PC-3 (cell line): ENCODE measurements at regions not wholly inside any gene's neighbourhood (a gene's known extent, or its start where the extent isn't known, plus 50 kb on each side); places are given as distances from the start of the nearest gene placed in this dataset.

Experiments
- ATAC-seq: fragments of 200-7000 bp; cut with Tn5 transposase; 2 replicates; pipeline ENCODE4 v1.9.1; 2020; ENCODE audit warnings: mild to moderate bottlenecking, moderate library complexity
- BruUV-seq: library from RNA; stranded (reverse); fragments of 400-500 nt; replicated peaks from 2 replicates; lab custom pipeline; 2021; lab: Mats Ljungman, UMichigan
- CTCF ChIA-PET: fragments of 300-600 bp; sonication (Branson Sonifier 250); formaldehyde crosslinking; loops from one replicate; lab custom pipeline; 2022; ENCODE audit warnings: antibody characterized with exemption; lab: Charles Lee
- POLR2A ChIA-PET: fragments of 300-600 bp; sonication (Branson Sonifier 250); formaldehyde crosslinking; loops from one replicate; lab custom pipeline; 2022; ENCODE audit warnings: antibody characterized with exemption; ENCODE audit not compliant: unreplicated experiment; lab: Charles Lee
- DNase-seq: peaks from one replicate; pipeline ENCODE4 v3.0.0-alpha.2; 2015
- H2AFZ ChIP-seq: fragments of 300-600 bp; sonication (generic); 2 replicates; pipeline ENCODE4 v1.6.0; 2016; ENCODE audit warnings: antibody characterized with exemption, low read length
- H3F3A ChIP-seq: fragments of 300-600 bp; sonication (generic); one replicate; pipeline ENCODE4 v1.6.0; 2017; ENCODE audit warnings: antibody characterized with exemption, low read length, control low read depth, mild to moderate bottlenecking; ENCODE audit not compliant: unreplicated experiment
- H3K27ac ChIP-seq: fragments of 300-600 bp; sonication (generic); 2 replicates; pipeline ENCODE4 v1.5.1; 2016; ENCODE audit warnings: mild to moderate bottlenecking, low read length
- H3K27me3 ChIP-seq: fragments of 300-600 bp; sonication (generic); 2 replicates; pipeline ENCODE4 v1.6.1; 2016; ENCODE audit warnings: low read length, mixed read lengths
- H3K36me3 ChIP-seq: fragments of 300-600 bp; sonication (generic); 2 replicates; pipeline ENCODE4 v1.6.1; 2016; ENCODE audit warnings: low read depth, mixed run types, low read length, mixed read lengths
- H3K4me1 ChIP-seq: fragments of 300-600 bp; sonication (generic); 2 replicates; pipeline ENCODE4 v1.5.1; 2016; ENCODE audit warnings: low read length; ENCODE audit not compliant: insufficient read depth
- H3K4me2 ChIP-seq: fragments of 300-600 bp; sonication (generic); 2 replicates; pipeline ENCODE4 v1.6.0; 2016; ENCODE audit warnings: low read length
- H3K4me3 ChIP-seq: fragments of 300-600 bp; sonication (generic); 2 replicates; pipeline ENCODE4 v1.5.1; 2016; ENCODE audit warnings: mild to moderate bottlenecking, low read length, mixed read lengths
- H3K79me2 ChIP-seq: fragments of 300-600 bp; sonication (generic); 2 replicates; pipeline ENCODE4 v1.6.1; 2017; ENCODE audit warnings: low read length, mixed read lengths
- H3K9ac ChIP-seq: fragments of 300-600 bp; sonication (generic); 2 replicates; pipeline ENCODE4 v1.6.0; 2016; ENCODE audit warnings: mild to moderate bottlenecking, low read length
- H3K9me2 ChIP-seq: fragments of 300-600 bp; sonication (generic); replicated peaks from 2 replicates; pipeline ENCODE4 v1.6.1; 2016; ENCODE audit warnings: mixed run types, low read length, mixed read lengths
- H3K9me3 ChIP-seq: fragments of 300-600 bp; sonication (generic); 2 replicates; pipeline ENCODE4 v1.6.1; 2016; ENCODE audit warnings: low read length, mixed read lengths
- H4K20me1 ChIP-seq: fragments of 300-600 bp; sonication (generic); 2 replicates; pipeline ENCODE4 v1.6.1; 2016; ENCODE audit warnings: low read length, mixed read lengths
- CTCF ChIP-seq: fragments of 300-600 bp; sonication (generic); conservative IDR thresholded peaks from 2 replicates; pipeline ENCODE4 v1.5.1; 2017; ENCODE audit warnings: antibody characterized with exemption, low read depth, mild to moderate bottlenecking, low read length
- EZH2 ChIP-seq: fragments of 300-600 bp; sonication (generic); IDR thresholded peaks from one replicate; pipeline ENCODE4 v1.6.1; 2017; ENCODE audit warnings: antibody characterized with exemption, mild to moderate bottlenecking, low read length; ENCODE audit not compliant: unreplicated experiment
- EZH2phosphoT487 ChIP-seq: fragments of 300-600 bp; sonication (generic); IDR thresholded peaks from 2 replicates; pipeline ENCODE4 v1.6.1; 2018; ENCODE audit warnings: mild to moderate bottlenecking, antibody characterized with exemption, low read length, borderline replicate concordance
- intact Hi-C: fragments of 100-400 bp; cut with micrococcal nuclease; formaldehyde crosslinking; loops from 2 replicates; pipeline ENCODE4 v1.9.0; 2023

GRCh38 chr4:181737744-181738143 lies 505.5 kb upstream of the TENM3 start:
- DNase-seq (no peak), ATAC-seq (no peak)
- H3K4me3 ChIP-seq = no peak overlapping the region
- no TSS peak for BruUV-seq
- H3K9me3 ChIP-seq = no peaks in the 10 kb centered on the region
- H3K79me2 ChIP-seq = no peaks in the 10 kb centered on the region
- H3K27ac ChIP-seq = no peak overlapping the region
- H3F3A ChIP-seq = no peaks in the 10 kb centered on the region
- H3K4me2 ChIP-seq = no peak overlapping the region
- no peaks in the 10 kb centered on the region for H3K9me2 ChIP-seq
- TF ChIP-seq CTCF (no peak), EZH2phosphoT487 (no peak), EZH2 (no peak)
- POLR2A ChIA-PET = no interaction called here
- H2AFZ ChIP-seq = no peak overlapping the region
- no peak overlapping the region for H3K9ac ChIP-seq
- no peaks in the 10 kb centered on the region for H3K36me3 ChIP-seq
- no peaks in the 10 kb centered on the region for H4K20me1 ChIP-seq
- CTCF ChIA-PET = no interaction called here
- no peaks in the 10 kb centered on the region for H3K27me3 ChIP-seq
- intact Hi-C loops = no loop called here
- H3K4me1 ChIP-seq = no peaks in the 10 kb centered on the region

GRCh38 chr4:181739031-181739430 lies 504.2 kb upstream of the TENM3 start:
- Histone ChIP-seq H3K36me3 (no peaks in the 10 kb centered on the region), H2AFZ (no peak overlapping the region), H3K4me2 (no peak overlapping the region), H3K9me3 (no peaks in the 10 kb centered on the region), H4K20me1 (no peaks in the 10 kb centered on the region), H3K79me2 (no peaks in the 10 kb centered on the region), H3F3A (no peaks in the 10 kb centered on the region), H3K4me3 (no peak overlapping the region), H3K4me1 (no peaks in the 10 kb centered on the region), H3K9me2 (no peaks in the 10 kb centered on the region), H3K27ac (no peak overlapping the region), H3K27me3 (no peaks in the 10 kb centered on the region), H3K9ac (no peak overlapping the region)
- DNase-seq (no peak), ATAC-seq (no peak)
- POLR2A ChIA-PET = no interaction called here
- BruUV-seq = no TSS peak
- intact Hi-C loops = no loop called here
- TF ChIP-seq CTCF = no peak
- no peak for TF ChIP-seq EZH2phosphoT487
- TF ChIP-seq EZH2 = no peak
- CTCF ChIA-PET = no interaction called here

- intact Hi-C loops = no loop called here
- H3K27me3 ChIP-seq = no peaks in the 10 kb centered on the region
- no TSS peak for BruUV-seq
- TF ChIP-seq EZH2phosphoT487 (no peak), CTCF (no peak), EZH2 (no peak)
- no peak overlapping the region for H3K27ac ChIP-seq
- H3F3A ChIP-seq = no peaks in the 10 kb centered on the region
- no peaks in the 10 kb centered on the region for H3K4me1 ChIP-seq
- no peaks in the 10 kb centered on the region for H3K79me2 ChIP-seq
- CTCF ChIA-PET = no interaction called here
- H3K4me2 ChIP-seq = no peak overlapping the region
- POLR2A ChIA-PET = no interaction called here
- H3K9ac ChIP-seq = no peak overlapping the region
- ATAC-seq = no peak
- no peak overlapping the region for H2AFZ ChIP-seq
- H3K9me2 ChIP-seq = no peaks in the 10 kb centered on the region
- H3K36me3 ChIP-seq = no peaks in the 10 kb centered on the region
- no peak overlapping the region for H3K4me3 ChIP-seq
- H4K20me1 ChIP-seq = no peaks in the 10 kb centered on the region
- DNase-seq = no peak
- no peaks in the 10 kb centered on the region for H3K9me3 ChIP-seq
These were observed 501.7 kb upstream of the TENM3 start for GRCh38 chr4:181741513-181741912.
